GM12872 (cell line): ENCODE measurements at regions not wholly inside any gene's neighbourhood (a gene's known extent, or its start where the extent isn't known, plus 50 kb on each side); places are given as distances from the start of the nearest gene placed in this dataset.

Experiments used
- TF ChIP-seq, protein P1 (sequence below): IDR thresholded peaks from 3 replicates; pipeline ENCODE4 v1.5.1; 2011; ENCODE audit warnings: low read depth, mild to moderate bottlenecking, low read length, moderate library complexity; ENCODE audit not compliant: insufficient read depth

DNA sequence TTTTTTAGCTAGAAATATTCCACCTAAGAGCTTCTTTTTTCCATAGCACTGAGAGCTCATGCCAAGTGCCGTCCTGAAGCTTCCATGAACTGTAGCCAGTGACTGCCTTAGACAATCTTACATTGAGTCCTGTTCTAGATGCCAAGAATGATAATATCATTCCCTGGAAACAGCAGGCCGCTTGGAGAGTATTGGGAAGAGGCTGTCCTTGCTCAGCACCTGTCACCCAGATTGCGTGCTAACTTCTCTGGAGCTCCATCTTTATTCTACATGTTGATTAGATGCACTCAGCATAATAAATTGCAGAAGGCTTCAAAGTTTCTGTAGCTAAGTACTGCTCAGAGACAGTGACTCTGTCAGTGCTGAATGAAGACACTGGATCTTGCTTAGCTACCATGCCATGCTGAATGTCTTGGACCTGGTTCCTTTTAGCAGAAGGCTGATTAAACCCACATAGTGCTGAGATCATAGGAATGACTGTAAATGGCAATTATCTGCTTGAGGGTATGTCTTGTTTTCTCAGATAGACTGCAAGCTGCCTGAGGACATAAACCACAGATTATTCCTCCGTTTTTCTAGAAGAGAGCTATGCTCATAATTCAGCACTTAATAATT is 83.1 kb upstream of the IRF2BP2 start:
- TF ChIP-seq, protein P1, sequence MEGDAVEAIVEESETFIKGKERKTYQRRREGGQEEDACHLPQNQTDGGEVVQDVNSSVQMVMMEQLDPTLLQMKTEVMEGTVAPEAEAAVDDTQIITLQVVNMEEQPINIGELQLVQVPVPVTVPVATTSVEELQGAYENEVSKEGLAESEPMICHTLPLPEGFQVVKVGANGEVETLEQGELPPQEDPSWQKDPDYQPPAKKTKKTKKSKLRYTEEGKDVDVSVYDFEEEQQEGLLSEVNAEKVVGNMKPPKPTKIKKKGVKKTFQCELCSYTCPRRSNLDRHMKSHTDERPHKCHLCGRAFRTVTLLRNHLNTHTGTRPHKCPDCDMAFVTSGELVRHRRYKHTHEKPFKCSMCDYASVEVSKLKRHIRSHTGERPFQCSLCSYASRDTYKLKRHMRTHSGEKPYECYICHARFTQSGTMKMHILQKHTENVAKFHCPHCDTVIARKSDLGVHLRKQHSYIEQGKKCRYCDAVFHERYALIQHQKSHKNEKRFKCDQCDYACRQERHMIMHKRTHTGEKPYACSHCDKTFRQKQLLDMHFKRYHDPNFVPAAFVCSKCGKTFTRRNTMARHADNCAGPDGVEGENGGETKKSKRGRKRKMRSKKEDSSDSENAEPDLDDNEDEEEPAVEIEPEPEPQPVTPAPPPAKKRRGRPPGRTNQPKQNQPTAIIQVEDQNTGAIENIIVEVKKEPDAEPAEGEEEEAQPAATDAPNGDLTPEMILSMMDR, result no peak

DNA sequence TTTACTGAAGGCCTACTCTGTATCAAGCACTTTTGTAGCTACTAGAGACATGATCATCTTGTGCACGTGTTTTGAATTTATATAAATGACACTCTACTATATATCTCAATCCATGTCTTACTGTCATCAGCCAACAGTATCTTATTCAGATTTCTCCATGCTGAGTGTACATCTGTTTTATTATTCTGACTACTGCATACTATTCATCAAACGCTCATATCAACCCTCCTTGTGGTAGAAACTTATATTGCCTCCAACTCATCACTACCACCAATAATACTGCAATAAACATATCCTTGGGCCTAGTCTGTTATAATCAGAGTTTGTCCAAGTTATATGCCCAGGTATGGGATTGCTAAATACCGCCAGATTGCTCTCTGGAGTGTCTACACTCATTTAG is 81.6 kb upstream of the IRF2BP2 start:
- TF ChIP-seq, protein P1, result peak; percentile 13; the same call in 1 of the 3 replicates

DNA sequence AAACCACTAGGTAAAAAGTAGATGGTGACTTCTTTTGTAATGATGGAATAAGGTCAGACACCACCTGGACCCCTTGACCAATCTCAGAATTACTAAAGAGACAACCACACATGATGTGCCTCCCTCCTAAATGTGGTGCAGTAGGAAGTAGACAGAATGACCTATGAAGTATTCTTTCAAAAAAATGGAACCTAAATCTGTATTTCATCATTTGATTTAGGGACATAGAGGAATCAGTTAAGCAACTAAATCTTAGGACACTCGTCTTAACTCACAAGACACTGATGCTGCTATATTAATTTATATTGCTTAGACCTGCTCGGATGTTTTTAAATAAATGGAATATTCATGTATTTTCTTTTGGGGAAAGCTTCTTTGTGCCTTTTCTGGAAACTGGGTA is 80.9 kb upstream of the IRF2BP2 start:
- TF ChIP-seq, protein P1, result no peak

DNA sequence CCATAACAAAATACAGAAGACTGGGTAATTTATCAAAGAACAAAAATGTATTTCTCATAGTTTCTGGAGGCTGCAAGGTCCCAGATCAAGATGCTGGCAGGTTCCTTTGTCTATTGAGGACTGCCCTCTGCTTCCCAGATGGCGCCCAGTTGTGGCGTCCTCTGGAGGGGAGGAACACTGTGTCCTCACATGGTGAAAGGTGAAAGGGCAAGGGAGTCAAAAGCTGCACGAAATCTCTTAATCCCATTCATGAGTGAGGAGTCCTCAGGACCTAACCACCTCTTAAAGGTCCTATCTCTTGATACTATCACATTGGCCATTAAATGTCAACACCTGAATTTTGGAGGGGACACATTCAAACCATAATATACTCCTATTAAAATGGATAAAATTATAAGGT is 79.3 kb upstream of the IRF2BP2 start:
- TF ChIP-seq, protein P1, result no peak

DNA sequence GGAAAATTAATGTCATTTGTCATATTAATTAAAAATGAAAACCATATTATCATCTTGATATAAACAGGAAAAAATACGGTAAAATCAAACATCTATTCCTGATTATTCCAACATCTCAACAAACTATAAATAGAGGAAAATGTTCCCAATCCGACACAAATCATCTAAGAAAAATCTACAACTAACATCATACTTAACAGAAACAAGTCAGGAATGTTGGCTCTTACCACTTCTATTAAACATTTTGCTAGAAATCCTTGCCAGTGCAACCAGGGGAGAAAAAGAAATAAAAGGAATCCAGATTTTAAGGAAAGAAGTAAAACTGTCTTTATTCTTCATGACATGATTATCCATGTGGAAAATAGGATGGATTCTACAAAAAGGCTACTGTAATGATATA is 77.0 kb upstream of the IRF2BP2 start:
- TF ChIP-seq, protein P1, result no peak

DNA sequence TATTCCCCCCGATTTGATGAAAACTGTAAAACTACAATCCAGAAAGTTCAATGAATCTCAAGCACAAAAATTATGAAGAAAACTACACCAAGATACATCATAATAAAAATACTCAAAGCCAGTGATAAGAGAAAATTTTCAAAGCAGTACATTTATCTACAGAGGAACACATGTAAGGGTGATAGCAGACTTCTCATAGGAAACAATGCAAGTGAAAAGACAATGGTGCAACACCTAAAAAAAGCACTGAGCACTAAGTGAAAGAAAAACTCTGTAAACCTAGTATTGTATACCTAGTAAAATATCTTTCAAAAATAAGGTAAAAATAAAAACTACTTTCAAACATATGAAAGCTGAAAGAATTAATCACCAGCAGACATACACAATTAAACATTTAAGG is 76.1 kb upstream of the IRF2BP2 start:
- TF ChIP-seq, protein P1, result no peak

DNA sequence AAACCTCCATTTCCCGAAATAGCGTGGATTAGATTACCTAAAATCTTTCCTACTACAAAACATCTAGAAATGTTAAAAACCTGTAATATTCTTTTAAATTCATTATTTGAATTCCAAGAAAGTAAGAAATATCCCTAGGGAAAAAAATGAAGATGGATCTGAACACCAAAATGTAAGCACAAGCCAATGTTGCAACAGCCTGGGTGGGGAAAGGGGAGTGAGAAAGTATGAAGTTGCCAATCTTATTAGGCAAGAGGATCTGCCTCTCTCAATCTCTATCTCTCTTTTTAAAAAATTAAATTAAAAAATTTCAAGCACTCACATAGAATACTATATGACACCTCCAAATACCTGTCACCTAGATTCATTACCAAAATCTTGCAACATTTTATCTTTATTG is 74.9 kb upstream of the IRF2BP2 start:
- TF ChIP-seq, protein P1, result no peak
